ENCODE measurements at regions not wholly inside any gene's neighbourhood (a gene's known extent, or its start where the extent isn't known, plus 50 kb on each side); places are given as distances from the start of the nearest gene placed in this dataset.
A peak's percentile ranks its signal among the peaks of the same experiment; 100 is the strongest.

- peaks cover 0 to 3% of the 10 kb centered on the region in 2 donors for H3K4me1 ChIP-seq (ENCODE audit: control insufficient read depth in 1 of 2, insufficient read depth in 2 of 2, low read length in 2 of 2)
- no peaks in the 10 kb centered on the region for H3K36me3 ChIP-seq (ENCODE audit: control insufficient read depth in 1 of 2, insufficient read depth in 2 of 2, low read length in 1 of 2)
- peak; percentile 59 for ATAC-seq (ENCODE audit: low FRiP score)
- DNase-seq = no peak
- WGBS, 2 donors = 38 to 43% methylated on average over 4 of the region's 4 CpGs
- no peaks in the 10 kb centered on the region for H3K27me3 ChIP-seq (ENCODE audit: control insufficient read depth in 1 of 2, insufficient read depth in 2 of 2, low read length in 1 of 2)
- no peak overlapping the region for H3K4me3 ChIP-seq (ENCODE audit: low read length in 2 of 2)
- intact Hi-C loops (cut with DNase I) = no loop called here
- no peaks in the 10 kb centered on the region for H3K9me3 ChIP-seq (ENCODE audit: control insufficient read depth, low read length)
- peak overlapping the region in 1 of 2 donors; percentile 23 for H3K27ac ChIP-seq (ENCODE audit: low read depth in 1 of 2, low read length in 2 of 2)
These were observed 81.7 kb upstream of the NPHP3 start for GRCh38 chr3:132803889-132804288.

GRCh38 chr3:132800958-132801357, 78.7 kb upstream of the NPHP3 start:
- Histone ChIP-seq H3K9me3 (ENCODE audit: control insufficient read depth, low read length) (no peaks in the 10 kb centered on the region), H3K36me3 (ENCODE audit: control insufficient read depth in 1 of 2, insufficient read depth in 2 of 2, low read length in 1 of 2) (no peaks in the 10 kb centered on the region), H3K4me3 (ENCODE audit: low read length in 2 of 2) (no peak overlapping the region), H3K27me3 (ENCODE audit: control insufficient read depth in 1 of 2, insufficient read depth in 2 of 2, low read length in 1 of 2) (no peaks in the 10 kb centered on the region), H3K27ac (ENCODE audit: low read depth in 1 of 2, low read length in 2 of 2) (no peak overlapping the region), H3K4me1 (ENCODE audit: control insufficient read depth in 1 of 2, insufficient read depth in 2 of 2, low read length in 2 of 2) (peaks cover 0 to 3% of the 10 kb centered on the region in 2 donors)
- DNase-seq = no peak
- ATAC-seq (ENCODE audit: low FRiP score) = no peak
- WGBS, 2 donors = 39 to 45% methylated on average over 2 of the region's 2 CpGs
- intact Hi-C loops (cut with DNase I) = no loop called here

GRCh38 chr3:132790806-132791205, 68.6 kb upstream of the NPHP3 start:
- H3K27ac ChIP-seq (ENCODE audit: low read depth in 1 of 2, low read length in 2 of 2) = no peak overlapping the region
- no peaks in the 10 kb centered on the region for H3K36me3 ChIP-seq (ENCODE audit: control insufficient read depth in 1 of 2, insufficient read depth in 2 of 2, low read length in 1 of 2)
- H3K4me3 ChIP-seq (ENCODE audit: low read length in 2 of 2) = no peak overlapping the region
- H3K4me1 ChIP-seq (ENCODE audit: control insufficient read depth in 1 of 2, insufficient read depth in 2 of 2, low read length in 2 of 2) = peaks cover 0 to 5% of the 10 kb centered on the region in 2 donors
- no peaks in the 10 kb centered on the region for H3K27me3 ChIP-seq (ENCODE audit: control insufficient read depth in 1 of 2, insufficient read depth in 2 of 2, low read length in 1 of 2)
- DNase-seq = no peak
- H3K9me3 ChIP-seq (ENCODE audit: control insufficient read depth, low read length) = no peaks in the 10 kb centered on the region
- ATAC-seq (ENCODE audit: low FRiP score) = no peak
- intact Hi-C loops (cut with DNase I) = no loop called here

- 90 to 92% methylated on average over 6 of the region's 6 CpGs for WGBS, 2 donors
- ATAC-seq (ENCODE audit: low FRiP score) = no peak
These were observed 67.8 kb upstream of the NPHP3 start for GRCh38 chr3:132789959-132790358.

GRCh38 chr3:132788301-132788671, 66.1 kb upstream of the NPHP3 start:
- peak; percentile 79 for ATAC-seq (ENCODE audit: low FRiP score)
- Histone ChIP-seq H3K9me3 (ENCODE audit: control insufficient read depth, low read length) (no peaks in the 10 kb centered on the region), H3K36me3 (ENCODE audit: control insufficient read depth in 1 of 2, insufficient read depth in 2 of 2, low read length in 1 of 2) (no peaks in the 10 kb centered on the region), H3K4me1 (ENCODE audit: control insufficient read depth in 1 of 2, insufficient read depth in 2 of 2, low read length in 2 of 2) (peaks cover 0 to 5% of the 10 kb centered on the region in 2 donors), H3K27me3 (ENCODE audit: control insufficient read depth in 1 of 2, insufficient read depth in 2 of 2, low read length in 1 of 2) (no peaks in the 10 kb centered on the region), H3K27ac (ENCODE audit: low read depth in 1 of 2, low read length in 2 of 2) (peak overlapping the region in 1 of 2 donors; percentile 52), H3K4me3 (ENCODE audit: low read length in 2 of 2) (no peak overlapping the region)
- no peak for DNase-seq
- intact Hi-C loops (cut with DNase I) = no loop called here

More at GRCh38 chr3:132789959-132790358, 67.8 kb upstream of the NPHP3 start:
- H3K9me3 ChIP-seq (ENCODE audit: control insufficient read depth, low read length) = no peaks in the 10 kb centered on the region
- H3K36me3 ChIP-seq (ENCODE audit: control insufficient read depth in 1 of 2, insufficient read depth in 2 of 2, low read length in 1 of 2) = no peaks in the 10 kb centered on the region
- H3K4me3 ChIP-seq (ENCODE audit: low read length in 2 of 2) = no peak overlapping the region
- peaks cover 0 to 5% of the 10 kb centered on the region in 2 donors for H3K4me1 ChIP-seq (ENCODE audit: control insufficient read depth in 1 of 2, insufficient read depth in 2 of 2, low read length in 2 of 2)
- no peak for DNase-seq
- intact Hi-C loops (cut with DNase I) = no loop called here
- no peaks in the 10 kb centered on the region for H3K27me3 ChIP-seq (ENCODE audit: control insufficient read depth in 1 of 2, insufficient read depth in 2 of 2, low read length in 1 of 2)
- no peak overlapping the region for H3K27ac ChIP-seq (ENCODE audit: low read depth in 1 of 2, low read length in 2 of 2)

- H3K27me3 ChIP-seq (ENCODE audit: control insufficient read depth in 1 of 2, insufficient read depth in 2 of 2, low read length in 1 of 2) = no peaks in the 10 kb centered on the region
- DNase-seq (no peak), ATAC-seq (ENCODE audit: low FRiP score) (peak; percentile 50)
- H3K4me3 ChIP-seq (ENCODE audit: low read length in 2 of 2) = no peak overlapping the region
- intact Hi-C loops (cut with DNase I) = no loop called here
- H3K36me3 ChIP-seq (ENCODE audit: control insufficient read depth in 1 of 2, insufficient read depth in 2 of 2, low read length in 1 of 2) = no peaks in the 10 kb centered on the region
- peaks cover 0 to 5% of the 10 kb centered on the region in 2 donors for H3K4me1 ChIP-seq (ENCODE audit: control insufficient read depth in 1 of 2, insufficient read depth in 2 of 2, low read length in 2 of 2)
- WGBS, 2 donors = 4% methylated on average over 2 of the region's 2 CpGs
- H3K27ac ChIP-seq (ENCODE audit: low read depth in 1 of 2, low read length in 2 of 2) = peak overlapping the region; percentile 52 to 57
- H3K9me3 ChIP-seq (ENCODE audit: control insufficient read depth, low read length) = no peaks in the 10 kb centered on the region
These were observed 65.5 kb upstream of the NPHP3 start for GRCh38 chr3:132787616-132788300.

GRCh38 chr3:132786890-132787289, 64.7 kb upstream of the NPHP3 start:
- Histone ChIP-seq H3K27ac (ENCODE audit: low read depth in 1 of 2, low read length in 2 of 2) (no peak overlapping the region), H3K27me3 (ENCODE audit: control insufficient read depth in 1 of 2, insufficient read depth in 2 of 2, low read length in 1 of 2) (no peaks in the 10 kb centered on the region), H3K4me1 (ENCODE audit: control insufficient read depth in 1 of 2, insufficient read depth in 2 of 2, low read length in 2 of 2) (peaks cover 0 to 5% of the 10 kb centered on the region in 2 donors), H3K4me3 (ENCODE audit: low read length in 2 of 2) (no peak overlapping the region), H3K9me3 (ENCODE audit: control insufficient read depth, low read length) (no peaks in the 10 kb centered on the region), H3K36me3 (ENCODE audit: control insufficient read depth in 1 of 2, insufficient read depth in 2 of 2, low read length in 1 of 2) (no peaks in the 10 kb centered on the region)
- no peak for ATAC-seq (ENCODE audit: low FRiP score)
- WGBS, 2 donors = 63 to 66% methylated on average over 3 of the region's 3 CpGs
- intact Hi-C loops (cut with DNase I) = no loop called here
- no peak for DNase-seq

GRCh38 chr3:132785292-132785691, 63.1 kb upstream of the NPHP3 start:
- WGBS, 2 donors = 4 to 5% methylated on average over 3 of the region's 3 CpGs
- DNase-seq = no peak
- H3K36me3 ChIP-seq (ENCODE audit: control insufficient read depth in 1 of 2, insufficient read depth in 2 of 2, low read length in 1 of 2) = no peaks in the 10 kb centered on the region
- intact Hi-C loops (cut with DNase I) = no loop called here
- no peaks in the 10 kb centered on the region for H3K9me3 ChIP-seq (ENCODE audit: control insufficient read depth, low read length)
- H3K4me1 ChIP-seq (ENCODE audit: control insufficient read depth in 1 of 2, insufficient read depth in 2 of 2, low read length in 2 of 2) = peaks cover 0 to 5% of the 10 kb centered on the region in 2 donors
- no peak overlapping the region for H3K27ac ChIP-seq (ENCODE audit: low read depth in 1 of 2, low read length in 2 of 2)
- H3K4me3 ChIP-seq (ENCODE audit: low read length in 2 of 2) = no peak overlapping the region
- ATAC-seq (ENCODE audit: low FRiP score) = no peak
- no peaks in the 10 kb centered on the region for H3K27me3 ChIP-seq (ENCODE audit: control insufficient read depth in 1 of 2, insufficient read depth in 2 of 2, low read length in 1 of 2)

GRCh38 chr3:132784502-132785025, 62.4 kb upstream of the NPHP3 start:
- no peak overlapping the region for H3K4me3 ChIP-seq (ENCODE audit: low read length in 2 of 2)
- 43 to 44% methylated on average over 1 of the region's 1 CpG for WGBS, 2 donors
- ATAC-seq (ENCODE audit: low FRiP score) = no peak
- H3K27me3 ChIP-seq (ENCODE audit: control insufficient read depth in 1 of 2, insufficient read depth in 2 of 2, low read length in 1 of 2) = no peaks in the 10 kb centered on the region
- H3K4me1 ChIP-seq (ENCODE audit: control insufficient read depth in 1 of 2, insufficient read depth in 2 of 2, low read length in 2 of 2) = peaks cover 0 to 5% of the 10 kb centered on the region in 2 donors
- H3K27ac ChIP-seq (ENCODE audit: low read depth in 1 of 2, low read length in 2 of 2) = no peak overlapping the region
- intact Hi-C loops (cut with DNase I) = no loop called here
- no peak for DNase-seq
- no peaks in the 10 kb centered on the region for H3K36me3 ChIP-seq (ENCODE audit: control insufficient read depth in 1 of 2, insufficient read depth in 2 of 2, low read length in 1 of 2)
- H3K9me3 ChIP-seq (ENCODE audit: control insufficient read depth, low read length) = no peaks in the 10 kb centered on the region

All from aorta (tissue), 5 donors.